ENCODE measurements at regions not wholly inside any gene's neighbourhood (a gene's known extent, or its start where the extent isn't known, plus 50 kb on each side); places are given as distances from the start of the nearest gene placed in this dataset.

GRCh38 chr4:81611221-81611620 lies 139.5 kb upstream of the RASGEF1B start:
- peaks cover 10 to 11% of the 10 kb centered on the region in 2 donors for H3K4me1 ChIP-seq (ENCODE audit: control insufficient read depth in 1 of 2, low read depth in 2 of 2)
- no peaks in the 10 kb centered on the region for H3K36me3 ChIP-seq
- DNase-seq (ENCODE audit: low spot score) (no peak), ATAC-seq (ENCODE audit: insufficient number of reproducible peaks, low FRiP score, low read depth) (no peak)
- H3K27ac ChIP-seq: no peak overlapping the region
- H3K4me3 ChIP-seq: no peak overlapping the region
- H3K9me3 ChIP-seq: no peaks in the 10 kb centered on the region
- TF ChIP-seq CTCF (IDR thresholded peaks at IDR 0.05): no peak
- H3K27me3 ChIP-seq (replicated peaks; ENCODE audit: insufficient read depth): no peaks in the 10 kb centered on the region

- ATAC-seq (ENCODE audit: insufficient number of reproducible peaks, low FRiP score, low read depth) (no peak), DNase-seq (ENCODE audit: low spot score) (no peak)
- Histone ChIP-seq H3K36me3 (no peaks in the 10 kb centered on the region), H3K4me3 (no peak overlapping the region), H3K9me3 (no peaks in the 10 kb centered on the region), H3K4me1 (ENCODE audit: control insufficient read depth in 1 of 2, low read depth in 2 of 2) (peaks cover 10 to 11% of the 10 kb centered on the region in 2 donors), H3K27ac (no peak overlapping the region), H3K27me3 (replicated peaks; ENCODE audit: insufficient read depth) (no peaks in the 10 kb centered on the region)
- TF ChIP-seq CTCF (IDR thresholded peaks at IDR 0.05): no peak
Observed at GRCh38 chr4:81609844-81610243, 138.1 kb upstream of the RASGEF1B start.

GRCh38 chr4:81607950-81608349 lies 136.2 kb upstream of the RASGEF1B start:
- DNase-seq (ENCODE audit: low spot score) (no peak), ATAC-seq (ENCODE audit: insufficient number of reproducible peaks, low FRiP score, low read depth) (no peak)
- no peak for TF ChIP-seq CTCF (IDR thresholded peaks at IDR 0.05)
- Histone ChIP-seq H3K9me3 (no peaks in the 10 kb centered on the region), H3K4me1 (ENCODE audit: control insufficient read depth in 1 of 2, low read depth in 2 of 2) (peaks cover 10 to 11% of the 10 kb centered on the region in 2 donors), H3K27ac (no peak overlapping the region), H3K27me3 (replicated peaks; ENCODE audit: insufficient read depth) (no peaks in the 10 kb centered on the region), H3K36me3 (no peaks in the 10 kb centered on the region), H3K4me3 (no peak overlapping the region)

GRCh38 chr4:81606801-81607501 lies 135.2 kb upstream of the RASGEF1B start:
- ATAC-seq (ENCODE audit: insufficient number of reproducible peaks, low FRiP score, low read depth) (peak; percentile 48), DNase-seq (ENCODE audit: low spot score) (no peak)
- Histone ChIP-seq H3K36me3 (no peaks in the 10 kb centered on the region), H3K27ac (no peak overlapping the region), H3K27me3 (replicated peaks; ENCODE audit: insufficient read depth) (no peaks in the 10 kb centered on the region), H3K4me3 (no peak overlapping the region), H3K4me1 (ENCODE audit: control insufficient read depth in 1 of 2, low read depth in 2 of 2) (peaks cover 10 to 11% of the 10 kb centered on the region in 2 donors), H3K9me3 (no peaks in the 10 kb centered on the region)
- no peak for TF ChIP-seq CTCF (IDR thresholded peaks at IDR 0.05)

GRCh38 chr4:81606166-81606565 lies 134.5 kb upstream of the RASGEF1B start:
- no peaks in the 10 kb centered on the region for H3K36me3 ChIP-seq
- H3K4me3 ChIP-seq: no peak overlapping the region
- no peaks in the 10 kb centered on the region for H3K9me3 ChIP-seq
- H3K4me1 ChIP-seq (ENCODE audit: control insufficient read depth in 1 of 2, low read depth in 2 of 2): peaks cover 10 to 11% of the 10 kb centered on the region in 2 donors
- DNase-seq (ENCODE audit: low spot score) (no peak), ATAC-seq (ENCODE audit: insufficient number of reproducible peaks, low FRiP score, low read depth) (no peak)
- no peak for TF ChIP-seq CTCF (IDR thresholded peaks at IDR 0.05)
- no peaks in the 10 kb centered on the region for H3K27me3 ChIP-seq (replicated peaks; ENCODE audit: insufficient read depth)
- no peak overlapping the region for H3K27ac ChIP-seq

All from thoracic aorta (tissue), 2 donors.